HCT116 (cell line): ENCODE measurements at regions not wholly inside any gene's neighbourhood (a gene's known extent, or its start where the extent isn't known, plus 50 kb on each side); places are given as distances from the start of the nearest gene placed in this dataset.

ENCODE experiments used
- EZH2 ChIP-seq: fragments of 200-600 bp; sonication (generic); IDR thresholded peaks from 2 replicates; pipeline ENCODE4 v1.6.1; 2017; ENCODE audit warnings: antibody characterized with exemption, mixed run types
- POLR2A ChIP-seq: IDR thresholded peaks from 2 replicates; pipeline ENCODE4 v1.7.0; 2011; ENCODE audit warnings: borderline replicate concordance; ENCODE audit not compliant: insufficient read depth, insufficient read length; ENCODE audit errors: extremely low read depth
- POLR2AphosphoS5 ChIP-seq: IDR thresholded peaks from 2 replicates; pipeline ENCODE4 v1.6.1; 2011; ENCODE audit warnings: mild to moderate bottlenecking, low read depth, low read length, moderate library complexity
- SRF ChIP-seq: IDR thresholded peaks from 2 replicates; pipeline ENCODE4 v1.6.1; 2012; ENCODE audit warnings: low read depth
- TF ChIP-seq, protein P1 (sequence below), 3 experiments: fragments of 200-600 bp in 1 of 3; sonication (generic) in 1 of 3; IDR thresholded peaks in 2 of 3; conservative IDR thresholded peaks in 1 of 3; 2 replicates each; pipeline ENCODE4 v1.5.1; 2012 to 2017; ENCODE audit warnings: low read depth in 2 of 3, low read length in 2 of 3, antibody characterized with exemption in 1 of 3, borderline replicate concordance in 1 of 3, control low read depth in 1 of 3, mild to moderate bottlenecking in 1 of 3, mixed read lengths in 1 of 3, mixed run types in 1 of 3, moderate library complexity in 1 of 3; ENCODE audit not compliant: insufficient read depth in 1 of 3
- TF ChIP-seq, protein P2 (sequence below): IDR thresholded peaks from 2 replicates; pipeline ENCODE4 v1.6.1; 2012

- no peak for TF ChIP-seq POLR2A
- TF ChIP-seq, protein P1, sequence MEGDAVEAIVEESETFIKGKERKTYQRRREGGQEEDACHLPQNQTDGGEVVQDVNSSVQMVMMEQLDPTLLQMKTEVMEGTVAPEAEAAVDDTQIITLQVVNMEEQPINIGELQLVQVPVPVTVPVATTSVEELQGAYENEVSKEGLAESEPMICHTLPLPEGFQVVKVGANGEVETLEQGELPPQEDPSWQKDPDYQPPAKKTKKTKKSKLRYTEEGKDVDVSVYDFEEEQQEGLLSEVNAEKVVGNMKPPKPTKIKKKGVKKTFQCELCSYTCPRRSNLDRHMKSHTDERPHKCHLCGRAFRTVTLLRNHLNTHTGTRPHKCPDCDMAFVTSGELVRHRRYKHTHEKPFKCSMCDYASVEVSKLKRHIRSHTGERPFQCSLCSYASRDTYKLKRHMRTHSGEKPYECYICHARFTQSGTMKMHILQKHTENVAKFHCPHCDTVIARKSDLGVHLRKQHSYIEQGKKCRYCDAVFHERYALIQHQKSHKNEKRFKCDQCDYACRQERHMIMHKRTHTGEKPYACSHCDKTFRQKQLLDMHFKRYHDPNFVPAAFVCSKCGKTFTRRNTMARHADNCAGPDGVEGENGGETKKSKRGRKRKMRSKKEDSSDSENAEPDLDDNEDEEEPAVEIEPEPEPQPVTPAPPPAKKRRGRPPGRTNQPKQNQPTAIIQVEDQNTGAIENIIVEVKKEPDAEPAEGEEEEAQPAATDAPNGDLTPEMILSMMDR (IDR thresholded peaks at IDR 0.05 in 2 of 3, conservative IDR thresholded peaks at IDR 0.05 in 1 of 3; ENCODE audit: borderline replicate concordance in 1 of 3, insufficient read depth in 1 of 3, low read depth in 2 of 3, low read length in 2 of 3), result no peak
- TF ChIP-seq EZH2, result no peak
- TF ChIP-seq POLR2AphosphoS5, result no peak
- TF ChIP-seq SRF, result no peak
- TF ChIP-seq, protein P2, sequence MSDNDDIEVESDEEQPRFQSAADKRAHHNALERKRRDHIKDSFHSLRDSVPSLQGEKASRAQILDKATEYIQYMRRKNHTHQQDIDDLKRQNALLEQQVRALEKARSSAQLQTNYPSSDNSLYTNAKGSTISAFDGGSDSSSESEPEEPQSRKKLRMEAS, result no peak
Observed at GRCh38 chr5:98604301-98604700, 169.2 kb upstream of the RGMB start.
